ENCODE measurements at regions not wholly inside any gene's neighbourhood (a gene's known extent, or its start where the extent isn't known, plus 50 kb on each side); places are given as distances from the start of the nearest gene placed in this dataset.

DNA sequence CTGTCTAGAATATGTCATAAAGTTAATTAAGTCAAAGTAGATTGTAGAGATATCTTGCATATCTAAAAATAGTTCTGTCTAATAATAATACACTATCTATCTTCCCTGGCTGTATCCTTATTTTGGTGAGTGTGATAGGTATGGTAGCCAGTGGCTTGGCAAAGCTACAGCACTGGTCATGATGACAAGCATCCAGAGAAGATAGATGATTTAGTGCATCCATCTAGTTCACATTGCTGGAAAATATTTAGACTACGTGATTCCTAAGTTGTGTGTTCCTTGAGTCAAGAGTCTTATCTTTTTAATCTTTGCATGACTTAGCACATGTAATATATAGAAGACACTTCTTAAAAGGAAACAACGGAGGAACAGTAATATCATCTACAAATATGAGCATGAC lies 711.2 kb upstream of the KCND2 start:
- TF ChIP-seq, protein P1, sequence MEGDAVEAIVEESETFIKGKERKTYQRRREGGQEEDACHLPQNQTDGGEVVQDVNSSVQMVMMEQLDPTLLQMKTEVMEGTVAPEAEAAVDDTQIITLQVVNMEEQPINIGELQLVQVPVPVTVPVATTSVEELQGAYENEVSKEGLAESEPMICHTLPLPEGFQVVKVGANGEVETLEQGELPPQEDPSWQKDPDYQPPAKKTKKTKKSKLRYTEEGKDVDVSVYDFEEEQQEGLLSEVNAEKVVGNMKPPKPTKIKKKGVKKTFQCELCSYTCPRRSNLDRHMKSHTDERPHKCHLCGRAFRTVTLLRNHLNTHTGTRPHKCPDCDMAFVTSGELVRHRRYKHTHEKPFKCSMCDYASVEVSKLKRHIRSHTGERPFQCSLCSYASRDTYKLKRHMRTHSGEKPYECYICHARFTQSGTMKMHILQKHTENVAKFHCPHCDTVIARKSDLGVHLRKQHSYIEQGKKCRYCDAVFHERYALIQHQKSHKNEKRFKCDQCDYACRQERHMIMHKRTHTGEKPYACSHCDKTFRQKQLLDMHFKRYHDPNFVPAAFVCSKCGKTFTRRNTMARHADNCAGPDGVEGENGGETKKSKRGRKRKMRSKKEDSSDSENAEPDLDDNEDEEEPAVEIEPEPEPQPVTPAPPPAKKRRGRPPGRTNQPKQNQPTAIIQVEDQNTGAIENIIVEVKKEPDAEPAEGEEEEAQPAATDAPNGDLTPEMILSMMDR (IDR thresholded peaks at IDR 0.05) = no peak
- TF ChIP-seq POLR2A (IDR thresholded peaks at IDR 0.05) = no peak
